Epidermal melanocyte (primary cell): ENCODE measurements at regions not wholly inside any gene's neighbourhood (a gene's known extent, or its start where the extent isn't known, plus 50 kb on each side); places are given as distances from the start of the nearest gene placed in this dataset.

ENCODE experiments used
- DNase-seq: peaks from one replicate; pipeline ENCODE4 v3.0.0; 2011; ENCODE audit warnings: low spot score; ENCODE audit not compliant: insufficient read length

DNA sequence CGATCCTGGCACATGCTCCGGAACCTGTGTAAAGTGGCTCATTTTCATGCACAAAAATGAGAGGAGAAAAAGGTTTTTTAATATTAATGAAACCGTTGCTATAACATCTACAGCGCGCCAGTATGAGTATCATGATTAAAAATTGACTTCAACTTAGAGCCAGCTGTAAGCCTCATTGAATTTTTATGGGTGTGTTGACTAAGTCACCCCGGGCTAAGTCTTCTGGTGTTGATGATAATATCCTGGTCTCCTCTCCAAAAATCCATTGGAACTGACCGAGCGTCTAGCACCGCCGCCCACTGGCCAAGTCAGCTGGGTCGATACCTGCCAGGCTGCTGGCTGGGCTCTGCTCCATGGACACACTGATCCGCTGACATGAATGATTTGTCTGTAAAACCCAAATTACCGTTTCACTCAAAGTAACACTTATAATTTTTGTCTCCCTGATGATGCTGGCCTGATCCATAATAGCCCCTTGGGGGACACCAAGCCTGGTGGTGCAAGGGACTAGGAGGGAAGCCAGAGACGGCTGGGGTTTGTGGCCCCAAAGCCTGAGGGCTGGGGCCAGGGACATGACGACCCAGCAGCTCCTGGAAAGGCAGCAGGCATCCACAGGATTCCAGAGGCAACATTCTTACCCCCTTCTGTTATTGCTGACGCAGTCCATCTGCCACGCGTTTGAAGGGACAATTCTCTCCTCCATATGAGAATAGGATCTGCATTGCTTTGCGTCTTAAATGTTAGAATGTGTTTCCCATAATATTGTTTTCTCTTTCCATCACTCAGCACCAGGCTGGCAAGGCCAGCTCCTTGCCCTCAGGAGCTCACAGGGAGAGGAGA, 131.0 kb upstream of the PPP2R2D start:
- DNase-seq: no peak

DNA sequence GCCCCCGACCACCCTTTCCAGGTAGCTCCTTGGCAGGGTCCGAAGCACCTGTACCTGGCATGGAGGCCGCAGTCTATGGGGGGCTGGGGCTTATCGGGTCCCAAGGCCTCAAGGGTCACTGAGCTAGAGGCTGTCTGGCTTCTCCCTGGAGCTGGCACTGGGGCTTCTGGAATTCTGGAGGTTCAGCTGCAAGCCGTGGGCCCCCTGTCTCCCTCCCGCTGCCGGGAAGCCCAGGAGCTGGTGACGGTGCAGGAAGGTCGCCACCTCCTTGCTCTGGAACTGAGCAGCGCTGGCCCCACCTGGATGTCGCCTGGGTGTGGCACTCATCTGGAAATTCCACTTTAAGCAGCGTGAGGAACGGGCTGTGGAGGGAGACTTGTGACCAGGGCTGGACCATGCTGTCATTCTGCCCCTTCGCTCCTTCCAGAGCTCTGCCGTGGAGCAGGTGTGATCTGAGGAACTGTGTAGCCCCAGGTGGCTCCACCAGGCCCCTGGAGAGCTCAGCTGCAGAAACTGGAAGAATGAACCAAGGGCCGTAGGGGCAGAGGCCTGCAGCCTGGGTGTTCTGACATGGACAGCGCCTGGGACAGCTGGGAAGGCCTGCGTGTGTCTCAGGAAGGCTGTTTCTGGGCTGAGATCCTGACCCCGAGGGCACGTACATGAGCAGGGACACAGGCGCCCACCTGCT, 129.7 kb upstream of the PPP2R2D start:
- no peak for DNase-seq

DNA sequence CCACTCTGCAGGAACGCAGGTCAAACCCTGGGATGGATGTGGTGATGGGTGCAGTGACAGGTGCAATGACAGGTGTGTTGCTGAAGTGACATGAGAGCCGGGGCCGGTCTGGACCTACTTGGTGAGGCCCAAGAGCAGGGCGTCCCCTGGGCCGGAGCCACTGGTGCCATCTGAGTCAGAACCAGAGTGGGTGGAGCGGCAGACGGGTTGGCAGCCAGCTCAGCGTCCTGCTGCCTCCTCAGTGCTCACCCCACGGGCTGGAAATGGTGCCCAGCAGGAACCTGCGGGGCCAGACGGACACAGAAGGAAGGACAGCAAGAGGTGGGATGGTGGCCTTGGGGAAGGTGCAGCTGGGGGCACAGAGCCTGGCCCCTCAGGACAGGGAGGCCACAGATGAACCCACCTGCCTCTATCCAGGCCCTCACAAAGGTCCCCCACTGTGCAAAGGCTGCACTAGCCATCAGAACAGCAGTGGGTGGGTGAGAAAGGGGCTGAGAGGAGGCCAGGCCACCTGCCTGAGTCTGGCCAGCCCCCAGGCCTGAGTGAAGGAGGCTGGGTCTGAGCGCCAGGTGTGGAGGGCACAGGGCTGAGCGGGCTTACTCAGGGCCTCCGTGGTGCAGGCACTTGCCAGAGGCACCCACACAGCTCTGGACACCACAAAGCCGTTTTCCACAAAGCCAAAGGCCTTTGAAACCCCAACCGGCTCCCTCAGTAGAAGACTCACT, 129.0 kb upstream of the PPP2R2D start:
- DNase-seq: no peak

DNA sequence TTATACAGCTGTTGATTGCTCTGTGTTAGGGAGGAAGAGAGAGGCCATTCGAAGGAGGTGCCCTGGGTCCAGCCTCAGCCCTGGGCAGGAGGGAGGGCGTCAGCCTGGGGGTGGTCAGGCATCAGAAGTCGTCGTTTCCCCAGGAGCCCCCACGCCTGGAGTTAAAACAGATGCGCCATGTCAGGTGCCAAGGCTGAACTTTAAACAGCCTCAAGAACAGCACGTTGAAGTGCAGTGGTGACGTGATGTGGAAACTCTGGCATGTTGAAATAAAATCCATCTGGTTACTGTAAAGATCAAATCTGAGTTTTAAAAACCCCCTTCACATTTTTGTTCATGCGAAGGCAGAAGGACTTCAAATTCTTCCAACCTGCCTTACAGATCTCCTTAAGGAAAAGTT, 128.4 kb upstream of the PPP2R2D start:
- no peak for DNase-seq

DNA sequence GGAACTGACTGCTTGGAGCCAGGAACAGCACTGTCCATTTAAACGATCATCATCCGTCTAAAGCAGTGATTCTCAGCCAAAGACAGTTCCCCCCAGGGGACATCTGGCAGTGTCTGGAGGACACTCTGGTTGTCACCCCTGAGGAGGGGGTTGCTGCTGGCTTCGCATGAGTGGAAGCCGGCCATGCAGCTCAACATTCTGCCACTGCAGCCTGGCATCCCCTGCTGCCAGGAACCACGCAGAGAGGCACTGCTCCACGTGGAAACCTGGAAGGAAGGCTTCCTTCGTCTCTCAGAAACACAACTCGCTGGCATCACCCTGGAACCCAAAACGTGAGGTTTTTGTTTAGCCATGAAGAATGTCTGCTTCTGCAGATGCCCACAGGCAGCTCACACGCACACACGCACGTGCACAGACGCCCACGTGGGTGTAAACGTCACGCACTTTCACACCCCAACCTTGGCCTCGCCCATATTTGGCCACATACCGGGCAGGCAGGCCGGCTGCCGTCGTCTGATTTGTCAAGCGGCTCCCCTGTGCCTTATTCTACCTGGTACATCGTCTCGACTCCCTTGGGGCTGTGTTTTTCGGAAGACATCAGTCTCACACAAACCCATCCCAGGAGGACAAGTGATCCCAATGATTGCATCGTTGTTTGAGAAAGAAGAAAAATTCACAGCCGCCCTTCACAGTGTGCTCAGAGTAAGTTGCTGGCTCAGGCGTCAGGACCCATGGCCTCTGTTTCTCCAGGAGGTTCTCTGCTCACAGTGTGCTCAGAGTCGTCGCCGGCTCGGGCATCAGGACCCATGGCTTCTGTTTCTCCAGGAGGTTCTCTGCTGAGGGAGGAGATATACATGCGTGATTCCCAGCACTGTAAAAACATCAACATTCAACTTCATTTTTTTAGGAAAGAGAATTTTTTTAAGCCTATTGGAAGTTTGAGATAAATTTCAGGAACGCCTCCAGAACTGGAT, 127.2 kb upstream of the PPP2R2D start:
- DNase-seq: no peak

DNA sequence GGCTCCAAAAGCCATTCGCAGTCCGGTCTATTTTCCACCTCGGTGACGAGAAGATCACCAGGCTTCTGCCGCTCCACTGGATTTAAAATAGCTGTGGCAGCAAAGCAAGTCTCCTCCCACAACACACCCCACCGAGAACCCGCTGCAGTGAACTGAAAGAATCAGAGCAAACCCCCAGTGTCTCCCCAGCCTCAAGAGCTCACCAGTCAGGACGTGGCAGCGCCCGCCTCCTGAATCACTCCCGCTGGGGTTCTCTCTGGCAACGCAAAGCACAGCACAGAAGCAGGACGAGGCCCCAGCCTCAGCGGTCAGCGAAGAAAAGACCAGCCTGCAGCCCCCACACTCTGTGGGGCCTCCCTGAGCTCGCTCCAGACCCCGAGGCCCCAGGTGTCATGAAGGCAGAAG, 126.1 kb upstream of the PPP2R2D start:
- no peak for DNase-seq

DNA sequence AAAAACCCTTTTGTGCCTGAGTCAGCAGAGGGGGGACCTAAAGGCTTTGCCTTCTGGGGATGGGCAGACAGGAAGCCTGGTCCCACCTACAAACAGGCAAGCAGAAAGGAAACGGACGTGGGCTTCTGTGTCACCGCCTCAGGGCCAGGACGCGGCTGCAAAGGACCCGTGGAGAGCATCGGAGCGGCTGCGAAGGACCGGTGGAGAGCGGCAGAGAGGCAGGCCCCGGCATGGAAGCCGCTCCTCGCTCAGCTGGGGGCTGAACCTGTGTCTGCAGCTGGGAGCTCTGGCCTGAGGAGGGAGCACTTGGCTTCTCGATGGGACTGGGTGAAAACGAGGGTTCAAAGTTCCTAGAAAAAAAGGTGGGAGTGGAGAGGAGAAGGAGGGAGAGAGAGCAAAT, 125.4 kb upstream of the PPP2R2D start:
- DNase-seq: no peak

DNA sequence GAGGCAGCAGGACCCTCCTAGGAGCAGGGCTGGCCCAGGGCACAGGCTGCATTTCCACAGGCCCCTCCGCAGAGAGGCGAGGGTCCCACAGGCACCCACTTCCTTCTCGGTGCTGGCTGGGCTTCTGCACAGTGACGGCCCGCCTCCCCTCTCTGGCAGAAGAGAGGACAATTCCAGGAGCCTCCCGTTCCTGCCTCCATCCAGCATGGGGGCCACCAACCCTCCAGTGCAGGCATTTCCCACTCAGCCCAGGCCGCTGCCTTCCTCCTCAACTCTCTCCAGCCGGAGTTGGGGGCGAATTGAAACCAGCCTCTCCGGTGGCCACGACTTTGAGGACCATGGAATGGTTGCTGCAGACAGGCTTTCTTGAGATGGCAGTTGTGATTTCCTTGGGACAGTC, 125.0 kb upstream of the PPP2R2D start:
- no peak for DNase-seq

DNA sequence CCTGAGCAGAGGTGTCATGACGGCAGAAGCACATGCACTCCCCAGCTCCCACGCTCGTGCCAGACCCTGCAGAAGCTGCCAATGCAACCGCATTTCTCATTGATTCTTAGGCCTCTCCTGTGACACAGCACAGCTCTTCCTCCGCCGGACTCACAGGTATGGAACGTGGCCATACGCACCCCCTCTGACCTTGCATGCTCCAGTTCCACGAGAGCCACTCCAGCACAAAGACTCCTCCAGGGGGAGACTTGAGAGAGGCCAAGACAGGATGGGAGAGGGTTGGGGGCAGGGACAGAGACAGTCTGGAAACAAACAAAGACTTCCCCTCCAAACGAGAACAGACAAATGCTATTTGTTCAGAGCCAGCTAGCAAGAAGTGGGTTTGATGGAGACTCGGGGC, 124.3 kb upstream of the PPP2R2D start:
- DNase-seq: no peak

DNA sequence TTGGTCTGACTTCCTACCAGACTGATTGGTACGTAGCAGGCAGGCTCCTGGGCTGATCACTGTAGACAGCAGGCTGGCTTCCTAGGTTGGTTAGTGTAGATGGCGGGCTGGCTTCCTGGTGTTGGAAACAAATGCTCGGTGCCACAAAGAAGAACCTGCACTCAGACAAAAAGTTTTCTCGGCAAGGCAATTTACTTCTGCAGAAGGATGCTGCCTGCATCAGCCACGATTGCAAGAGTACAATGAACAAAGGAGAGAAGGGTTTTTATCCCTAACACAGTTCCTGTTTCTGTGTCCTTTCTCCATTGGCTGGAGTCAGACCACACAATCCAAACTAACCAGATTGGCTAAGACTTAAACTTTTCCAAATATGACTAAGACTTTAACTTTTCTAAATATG, 123.6 kb upstream of the PPP2R2D start:
- no peak for DNase-seq

DNA sequence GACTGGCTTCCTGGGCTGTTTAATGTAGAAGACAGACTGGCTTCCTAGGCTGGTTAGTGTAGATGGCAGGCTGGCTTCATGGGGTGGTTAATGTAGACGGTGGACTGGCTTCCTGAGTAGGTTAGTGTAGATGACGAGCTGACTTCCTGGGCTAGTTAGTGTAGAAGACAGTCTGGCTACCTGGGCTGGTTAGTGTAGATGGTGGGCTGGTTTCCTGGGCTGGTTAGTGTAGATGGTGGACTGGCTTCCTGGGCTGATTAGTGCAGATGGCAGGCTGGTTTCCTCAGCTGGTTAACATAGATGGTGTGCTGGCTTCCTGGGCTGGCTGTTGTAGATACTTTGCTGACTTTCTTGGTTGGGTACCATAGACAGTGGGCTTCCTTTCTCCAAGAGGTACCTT, 122.9 kb upstream of the PPP2R2D start:
- DNase-seq: no peak

DNA sequence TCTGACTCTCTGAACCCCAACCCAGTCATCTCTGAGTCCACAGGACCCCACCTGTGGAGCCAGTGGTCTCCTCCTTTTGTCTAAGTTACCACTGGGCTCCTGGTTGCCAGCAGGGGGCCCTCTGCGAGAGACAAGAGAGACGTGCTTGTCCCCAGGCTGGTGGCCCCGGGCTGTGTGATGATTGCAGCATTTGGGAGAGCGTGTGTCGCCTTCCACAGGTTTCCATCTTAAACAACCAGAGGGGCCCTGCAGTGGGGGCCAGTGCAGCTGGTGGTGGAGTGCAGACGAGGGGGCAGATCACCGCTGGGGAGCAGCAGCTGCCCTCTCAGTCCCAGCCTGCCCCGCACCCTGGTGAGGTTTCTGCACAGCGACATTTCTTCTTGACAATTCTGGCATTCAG, 122.4 kb upstream of the PPP2R2D start:
- DNase-seq: no peak

DNA sequence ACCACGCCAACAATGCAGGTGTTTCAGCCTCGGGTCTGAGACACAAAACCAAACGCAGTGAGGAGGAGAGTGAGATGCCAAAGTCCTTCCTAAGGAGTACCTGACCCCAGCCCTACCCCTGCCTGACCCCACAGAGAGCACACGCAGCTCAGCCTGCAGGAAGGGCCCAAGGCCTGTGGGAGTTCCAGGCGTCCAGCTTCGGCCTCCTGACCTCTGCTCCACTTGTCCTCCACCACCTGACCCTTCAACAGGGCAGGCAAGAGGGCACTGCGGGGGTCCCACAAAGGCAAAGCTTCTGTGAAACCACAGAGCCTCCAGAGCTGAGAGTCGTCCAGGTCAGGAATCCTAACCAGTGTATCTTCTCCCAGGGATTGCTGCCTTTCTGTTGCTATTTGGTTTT, 122.0 kb upstream of the PPP2R2D start:
- DNase-seq: no peak

DNA sequence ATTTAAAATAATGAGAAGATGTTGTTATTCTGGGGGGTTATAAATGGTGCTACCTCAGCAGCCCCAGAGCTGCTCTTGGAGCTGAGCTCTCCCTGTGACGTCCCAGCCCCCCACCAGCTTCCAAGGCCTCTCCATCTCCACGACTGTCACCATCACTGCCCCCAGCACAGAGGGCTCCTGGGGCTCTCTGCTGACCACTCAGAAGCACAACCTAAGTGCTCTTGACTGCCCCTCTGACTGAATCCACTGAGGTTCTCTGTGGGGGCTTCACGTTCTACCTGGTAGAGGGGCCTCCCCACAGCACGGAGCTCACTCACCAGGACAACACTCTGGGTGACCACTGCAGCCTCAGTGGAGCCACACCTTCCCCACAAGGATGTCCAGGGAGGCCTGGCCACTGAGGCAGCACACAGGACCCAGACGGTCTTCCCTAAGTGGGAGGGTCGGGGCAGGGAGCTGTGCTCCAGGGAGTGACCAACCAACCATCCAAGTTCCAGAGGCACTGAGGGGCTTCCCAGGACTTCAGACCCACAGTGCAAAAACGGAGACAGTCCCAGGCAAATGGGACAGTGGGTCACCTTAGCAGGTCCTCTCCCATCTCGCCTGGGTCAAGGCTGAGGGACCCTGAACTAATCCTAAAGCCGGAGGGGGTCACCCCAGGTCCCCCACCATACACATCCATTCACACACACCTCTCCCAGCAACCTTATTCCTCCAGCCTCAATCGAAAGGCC, 121.0 kb upstream of the PPP2R2D start:
- DNase-seq: no peak

DNA sequence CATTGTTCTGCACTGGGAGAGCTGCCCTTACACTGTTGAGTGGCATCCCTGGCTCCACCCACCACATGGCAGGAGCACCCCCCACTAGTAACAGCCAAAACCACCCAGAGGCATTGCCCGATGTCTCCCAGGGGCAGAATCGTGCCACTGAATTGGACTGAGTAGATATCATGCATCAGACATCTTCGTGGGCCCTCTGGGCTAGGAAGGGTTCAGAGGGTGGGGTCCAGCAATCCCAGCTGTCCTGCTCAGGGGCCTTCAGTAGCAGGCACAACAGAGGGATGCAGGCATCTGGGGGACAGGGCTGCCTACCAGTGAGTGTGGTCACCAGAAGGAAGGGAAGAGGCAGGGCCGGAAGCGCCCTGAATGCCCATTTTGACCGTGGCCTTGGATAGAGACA, 119.7 kb upstream of the PPP2R2D start:
- DNase-seq: no peak

DNA sequence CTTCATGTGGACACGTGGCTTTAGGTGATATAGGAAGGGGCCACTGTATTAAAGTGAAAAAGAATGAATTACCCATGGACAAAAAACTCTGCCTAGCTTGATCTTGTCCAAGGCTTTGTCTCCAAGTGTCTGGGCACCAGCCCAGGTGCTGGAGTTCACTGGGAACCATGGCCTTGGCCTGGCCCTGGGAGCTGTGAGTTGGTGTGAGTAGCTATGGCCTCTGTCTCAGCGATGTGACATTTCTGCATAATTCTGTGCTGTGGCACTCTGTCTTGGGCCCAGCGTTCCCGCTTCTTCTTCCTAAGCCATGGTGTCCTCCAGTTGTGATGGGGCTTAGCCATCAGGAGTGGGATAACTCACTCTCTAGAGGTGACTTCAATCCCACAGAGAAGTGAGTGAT, 119.0 kb upstream of the PPP2R2D start:
- DNase-seq: no peak

DNA sequence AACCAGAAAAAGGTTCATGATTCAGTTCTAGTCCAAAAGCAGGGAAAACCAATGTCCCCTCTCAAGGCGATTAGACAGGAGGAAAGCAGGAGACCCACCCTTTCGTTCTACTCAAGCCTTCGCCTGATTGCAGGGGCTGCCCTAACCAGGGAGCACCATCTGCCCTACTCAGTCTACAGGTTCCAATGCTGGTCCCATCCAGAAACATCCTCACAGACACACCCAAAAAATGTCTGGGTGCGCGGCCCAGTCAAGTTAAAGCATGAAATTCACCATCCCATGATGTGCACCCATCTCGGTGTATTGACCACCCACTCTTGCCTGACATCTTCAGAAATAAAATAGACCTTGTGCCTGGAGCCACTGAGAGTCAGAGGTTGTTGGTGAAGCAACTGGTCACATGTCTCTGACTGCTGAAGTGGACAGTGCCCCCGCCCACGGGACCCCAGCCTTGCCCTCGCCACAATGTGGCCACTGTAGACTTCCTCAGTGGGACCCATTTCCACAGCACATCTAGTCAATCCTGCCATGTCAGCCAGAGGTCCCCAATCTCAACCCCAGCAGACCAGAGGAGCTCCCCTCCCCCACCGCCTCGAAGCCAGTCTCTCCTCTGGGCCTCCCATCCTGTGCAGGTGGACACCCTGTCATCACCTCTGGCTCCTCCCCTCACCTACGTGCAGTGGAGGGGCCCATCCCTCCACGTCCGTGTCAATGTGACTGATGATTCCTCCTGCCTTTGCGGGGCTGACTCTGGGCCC, 116.3 kb upstream of the PPP2R2D start:
- DNase-seq: no peak

DNA sequence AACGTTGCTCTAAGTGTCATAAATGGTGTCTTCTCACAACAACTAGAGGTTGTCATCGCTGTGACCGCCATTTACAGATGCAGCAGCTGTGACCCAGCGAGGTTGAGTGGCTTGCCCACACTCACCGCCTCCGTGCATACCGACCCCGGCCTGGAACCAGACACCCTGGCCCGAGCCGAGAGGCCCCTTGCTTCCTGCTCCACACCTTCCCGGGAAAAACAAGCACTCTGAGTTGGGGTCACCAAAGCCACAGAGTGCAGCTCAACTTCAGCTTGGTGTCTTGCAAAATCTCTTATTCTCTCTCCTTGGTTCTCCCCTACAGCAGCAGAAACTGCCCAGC, 115.7 kb upstream of the PPP2R2D start:
- no peak for DNase-seq

DNA sequence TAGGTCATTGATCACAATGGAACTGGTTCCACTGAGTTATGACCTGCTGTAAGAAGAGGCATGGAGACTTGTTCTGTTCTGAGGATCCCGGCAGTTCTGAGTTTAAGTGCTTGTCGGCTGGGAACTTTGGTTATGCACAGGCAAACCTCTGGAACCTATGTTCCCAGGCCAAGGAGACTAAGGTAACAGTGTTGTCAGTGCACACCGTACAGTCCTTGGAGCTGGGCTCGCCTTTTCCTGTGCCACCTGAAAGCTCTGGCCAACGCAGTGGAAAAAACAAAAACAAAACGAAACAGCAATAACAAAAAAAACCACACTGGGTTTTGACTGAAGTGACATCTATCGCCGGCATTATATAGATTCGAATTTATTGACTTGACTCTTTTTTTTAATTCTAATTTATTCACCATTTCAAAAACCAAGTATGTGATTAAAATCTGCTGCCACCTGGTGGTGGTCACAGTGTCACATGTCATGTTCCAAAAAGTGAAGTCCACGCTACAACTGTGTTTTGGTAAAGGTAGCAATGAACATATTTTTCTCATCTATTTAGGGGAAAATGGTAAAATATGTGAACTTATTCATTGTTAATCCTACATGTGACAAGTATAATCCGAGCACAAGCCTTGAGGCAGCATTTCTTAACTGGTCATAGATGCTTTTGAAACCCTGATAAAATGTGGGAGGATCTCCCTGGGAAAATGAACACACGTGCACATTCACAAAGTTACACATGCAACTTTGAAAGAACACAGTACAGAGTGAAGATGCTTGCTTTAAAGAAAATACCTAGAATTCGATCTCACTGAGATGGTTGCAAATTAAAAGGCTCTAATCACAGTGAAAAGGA, 113.8 kb upstream of the PPP2R2D start:
- DNase-seq: no peak
